ENCODE measurements at regions not wholly inside any gene's neighbourhood (a gene's known extent, or its start where the extent isn't known, plus 50 kb on each side); places are given as distances from the start of the nearest gene placed in this dataset.

DNA sequence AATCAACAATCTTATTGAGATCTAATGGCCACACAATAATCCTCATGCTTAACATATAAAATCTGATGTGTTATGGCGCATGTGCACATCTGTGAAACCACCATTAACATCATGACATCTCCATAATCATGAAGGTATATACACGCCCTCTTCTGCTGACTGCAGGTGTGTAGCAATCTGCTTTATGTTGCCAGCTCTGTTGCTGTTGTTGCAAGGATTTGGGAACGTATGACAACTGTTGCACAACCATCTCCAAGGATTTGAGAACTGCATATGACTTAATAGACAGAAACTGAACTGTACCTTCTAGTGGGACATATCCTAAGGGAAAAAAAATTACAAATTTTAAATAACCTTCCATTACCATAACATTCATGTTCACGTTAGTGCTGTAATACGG lies 243.5 kb upstream of the HSFY2 start:
- no peaks in the 10 kb centered on the region for H3K27me3 ChIP-seq (ENCODE audit: control insufficient read depth, insufficient read depth, low read length)
- TF ChIP-seq, protein P1, sequence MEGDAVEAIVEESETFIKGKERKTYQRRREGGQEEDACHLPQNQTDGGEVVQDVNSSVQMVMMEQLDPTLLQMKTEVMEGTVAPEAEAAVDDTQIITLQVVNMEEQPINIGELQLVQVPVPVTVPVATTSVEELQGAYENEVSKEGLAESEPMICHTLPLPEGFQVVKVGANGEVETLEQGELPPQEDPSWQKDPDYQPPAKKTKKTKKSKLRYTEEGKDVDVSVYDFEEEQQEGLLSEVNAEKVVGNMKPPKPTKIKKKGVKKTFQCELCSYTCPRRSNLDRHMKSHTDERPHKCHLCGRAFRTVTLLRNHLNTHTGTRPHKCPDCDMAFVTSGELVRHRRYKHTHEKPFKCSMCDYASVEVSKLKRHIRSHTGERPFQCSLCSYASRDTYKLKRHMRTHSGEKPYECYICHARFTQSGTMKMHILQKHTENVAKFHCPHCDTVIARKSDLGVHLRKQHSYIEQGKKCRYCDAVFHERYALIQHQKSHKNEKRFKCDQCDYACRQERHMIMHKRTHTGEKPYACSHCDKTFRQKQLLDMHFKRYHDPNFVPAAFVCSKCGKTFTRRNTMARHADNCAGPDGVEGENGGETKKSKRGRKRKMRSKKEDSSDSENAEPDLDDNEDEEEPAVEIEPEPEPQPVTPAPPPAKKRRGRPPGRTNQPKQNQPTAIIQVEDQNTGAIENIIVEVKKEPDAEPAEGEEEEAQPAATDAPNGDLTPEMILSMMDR (IDR thresholded peaks at IDR 0.05; ENCODE audit: borderline replicate concordance, extremely low read depth, insufficient read depth): no peak
- FAIRE-seq (no peak), DNase-seq (no peak)
- H3K4me3 ChIP-seq (ENCODE audit: low read length in 3 of 3): no peak overlapping the region
- no peaks in the 10 kb centered on the region for H3K9me3 ChIP-seq (ENCODE audit: control insufficient read depth in 2 of 3, insufficient read depth in 1 of 3, low read length in 3 of 3)
- intact Hi-C loops (cut with DNase I): no loop called here
- no peak overlapping the region for H3K9ac ChIP-seq (ENCODE audit: low read length in 3 of 3)
- H3K4me1 ChIP-seq (ENCODE audit: control insufficient read depth in 2 of 3, insufficient read depth in 2 of 3, low read depth in 1 of 3, low read length in 3 of 3): peaks cover 0 to 4% (median 0%) of the 10 kb centered on the region in 3 donors
- H3K36me3 ChIP-seq (ENCODE audit: control insufficient read depth in 2 of 3, insufficient read depth in 3 of 3, low read length in 3 of 3): no peaks in the 10 kb centered on the region
- no peak overlapping the region for H3K27ac ChIP-seq (ENCODE audit: low read depth in 2 of 2, low read length in 2 of 2)

DNA sequence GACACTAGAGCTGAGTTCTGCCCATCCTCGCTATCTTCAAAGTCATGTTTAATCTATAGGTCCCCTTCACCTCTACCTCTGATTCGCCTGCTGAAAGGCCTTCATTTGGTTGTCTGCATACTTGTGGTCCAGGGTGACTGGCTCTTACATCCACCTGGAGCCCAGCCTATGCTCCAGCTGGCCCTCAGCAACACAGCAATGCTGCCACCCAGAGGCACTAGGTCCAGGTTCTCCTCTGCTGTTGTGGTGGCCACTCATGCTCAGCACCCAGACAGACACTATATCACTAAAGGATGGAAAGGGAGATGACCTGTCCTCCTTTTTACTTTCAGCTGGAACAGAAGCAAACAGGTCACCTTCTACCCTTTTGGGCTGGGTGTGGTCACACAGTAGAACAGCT lies 242.3 kb upstream of the HSFY2 start:
- H3K27me3 ChIP-seq (ENCODE audit: control insufficient read depth, insufficient read depth, low read length): no peaks in the 10 kb centered on the region
- no peak overlapping the region for H3K9ac ChIP-seq (ENCODE audit: low read length in 3 of 3)
- no peaks in the 10 kb centered on the region for H3K9me3 ChIP-seq (ENCODE audit: control insufficient read depth in 2 of 3, insufficient read depth in 1 of 3, low read length in 3 of 3)
- H3K4me3 ChIP-seq (ENCODE audit: low read length in 3 of 3): no peak overlapping the region
- H3K4me1 ChIP-seq (ENCODE audit: control insufficient read depth in 2 of 3, insufficient read depth in 2 of 3, low read depth in 1 of 3, low read length in 3 of 3): peaks cover 0 to 4% (median 0%) of the 10 kb centered on the region in 3 donors
- DNase-seq: no peak
- FAIRE-seq: no peak
- TF ChIP-seq, protein P1 (IDR thresholded peaks at IDR 0.05; ENCODE audit: borderline replicate concordance, extremely low read depth, insufficient read depth): no peak
- intact Hi-C loops (cut with DNase I): no loop called here
- no peaks in the 10 kb centered on the region for H3K36me3 ChIP-seq (ENCODE audit: control insufficient read depth in 2 of 3, insufficient read depth in 3 of 3, low read length in 3 of 3)
- H3K27ac ChIP-seq (ENCODE audit: low read depth in 2 of 2, low read length in 2 of 2): no peak overlapping the region

DNA sequence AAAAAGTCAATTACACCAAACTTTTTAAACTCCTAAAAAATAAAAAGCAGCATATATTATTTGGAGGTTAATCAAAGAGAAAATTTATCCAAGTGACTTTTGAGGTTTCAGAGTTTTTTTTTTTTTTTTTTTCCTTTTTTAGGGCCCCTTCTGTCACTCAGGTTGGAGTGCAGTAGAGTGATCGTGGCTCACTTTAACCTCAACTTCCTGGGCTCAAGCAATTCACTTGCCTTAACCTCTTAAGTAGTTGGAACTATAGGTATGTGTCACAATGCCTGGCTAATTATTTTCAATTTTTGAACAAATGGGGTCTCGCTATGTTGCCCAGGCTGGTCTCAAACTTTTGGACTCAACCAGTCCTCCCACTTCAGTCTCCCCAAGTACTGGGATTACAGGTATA lies 241.7 kb upstream of the HSFY2 start:
- Histone ChIP-seq H3K9ac (ENCODE audit: low read length in 3 of 3) (no peak overlapping the region), H3K4me3 (ENCODE audit: low read length in 3 of 3) (no peak overlapping the region), H3K9me3 (ENCODE audit: control insufficient read depth in 2 of 3, insufficient read depth in 1 of 3, low read length in 3 of 3) (no peaks in the 10 kb centered on the region), H3K36me3 (ENCODE audit: control insufficient read depth in 2 of 3, insufficient read depth in 3 of 3, low read length in 3 of 3) (no peaks in the 10 kb centered on the region), H3K27me3 (ENCODE audit: control insufficient read depth, insufficient read depth, low read length) (no peaks in the 10 kb centered on the region), H3K27ac (ENCODE audit: low read depth in 2 of 2, low read length in 2 of 2) (no peak overlapping the region), H3K4me1 (ENCODE audit: control insufficient read depth in 2 of 3, insufficient read depth in 2 of 3, low read depth in 1 of 3, low read length in 3 of 3) (peaks cover 0 to 4% (median 0%) of the 10 kb centered on the region in 3 donors)
- intact Hi-C loops (cut with DNase I): no loop called here
- FAIRE-seq (no peak), DNase-seq (no peak)
- TF ChIP-seq, protein P1 (IDR thresholded peaks at IDR 0.05; ENCODE audit: borderline replicate concordance, extremely low read depth, insufficient read depth): no peak

DNA sequence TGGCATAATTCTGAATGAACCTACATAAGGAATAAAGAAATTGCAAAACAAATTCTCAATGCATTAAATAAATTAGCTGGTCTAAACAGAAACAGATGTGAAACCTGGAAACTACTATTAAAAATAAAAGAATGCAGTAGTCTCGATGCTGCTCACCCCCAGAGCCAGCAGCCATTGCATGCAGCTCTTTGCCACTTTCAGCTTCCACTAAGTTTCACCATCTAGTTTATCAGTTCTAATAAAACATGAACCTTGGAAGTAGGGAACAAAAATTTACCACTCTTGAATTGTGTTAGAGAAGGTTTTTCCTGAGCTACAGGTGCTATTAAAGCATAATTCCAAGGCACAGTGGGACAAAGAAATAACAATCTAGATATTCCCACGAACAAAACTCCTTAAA lies 239.4 kb upstream of the HSFY2 start:
- TF ChIP-seq, protein P1 (IDR thresholded peaks at IDR 0.05; ENCODE audit: borderline replicate concordance, extremely low read depth, insufficient read depth): no peak
- H3K9ac ChIP-seq (ENCODE audit: low read length in 3 of 3): no peak overlapping the region
- no peak for FAIRE-seq
- no peaks in the 10 kb centered on the region for H3K27me3 ChIP-seq (ENCODE audit: control insufficient read depth, insufficient read depth, low read length)
- H3K9me3 ChIP-seq (ENCODE audit: control insufficient read depth in 2 of 3, insufficient read depth in 1 of 3, low read length in 3 of 3): no peaks in the 10 kb centered on the region
- H3K36me3 ChIP-seq (ENCODE audit: control insufficient read depth in 2 of 3, insufficient read depth in 3 of 3, low read length in 3 of 3): no peaks in the 10 kb centered on the region
- H3K27ac ChIP-seq (ENCODE audit: low read depth in 2 of 2, low read length in 2 of 2): no peak overlapping the region
- intact Hi-C loops (cut with DNase I): no loop called here
- peaks cover 0 to 4% (median 0%) of the 10 kb centered on the region in 3 donors for H3K4me1 ChIP-seq (ENCODE audit: control insufficient read depth in 2 of 3, insufficient read depth in 2 of 3, low read depth in 1 of 3, low read length in 3 of 3)
- no peak for DNase-seq
- H3K4me3 ChIP-seq (ENCODE audit: low read length in 3 of 3): no peak overlapping the region
